WTC11 (cell line): ENCODE measurements at regions not wholly inside any gene's neighbourhood (a gene's known extent, or its start where the extent isn't known, plus 50 kb on each side); places are given as distances from the start of the nearest gene placed in this dataset.

ENCODE experiments used
- ATAC-seq: fragments of 200-7000 bp; cut with Tn5 transposase; 2 replicates; pipeline ENCODE4 v1.10.0; 2021; ENCODE audit warnings: mild to moderate bottlenecking, moderate library complexity
- CTCF ChIA-PET: fragments of 300-600 bp; sonication (Branson Sonifier 250); formaldehyde crosslinking; loops from one replicate; lab custom pipeline; 2021; ENCODE audit warnings: antibody characterized with exemption; lab: Charles Lee
- POLR2A ChIA-PET: fragments of 350-600 bp; sonication (Branson Sonifier 250); formaldehyde crosslinking; loops from one replicate; lab custom pipeline; 2021; ENCODE audit warnings: antibody characterized with exemption; lab: Charles Lee
- DNase-seq: peaks from one replicate; pipeline ENCODE4 v3.0.0; 2021; ENCODE audit warnings: low spot score
- H3K27ac Mint-ChIP-seq: 2 replicates; pipeline ENCODE4 v1.8.0; 2021; ENCODE audit warnings: mixed read lengths
- H3K27me3 Mint-ChIP-seq: 2 replicates; pipeline ENCODE4 v1.8.0; 2021; ENCODE audit warnings: low read depth, mild to moderate bottlenecking, moderate library complexity, mixed read lengths
- H3K36me3 Mint-ChIP-seq: 2 replicates; pipeline ENCODE4 v1.8.0; 2021; ENCODE audit warnings: mixed read lengths
- H3K4me1 Mint-ChIP-seq: 2 replicates; pipeline ENCODE4 v1.8.0; 2022; ENCODE audit warnings: mixed read lengths
- H3K4me3 Mint-ChIP-seq: 2 replicates; pipeline ENCODE4 v1.8.0; 2021; ENCODE audit warnings: mild to moderate bottlenecking, moderate library complexity, mixed read lengths
- H3K9me3 Mint-ChIP-seq: 2 replicates; pipeline ENCODE4 v1.8.0; 2021; ENCODE audit warnings: mixed read lengths
- ATF2 ChIP-seq: sonication (generic); formaldehyde crosslinking; IDR thresholded peaks from 2 replicates; pipeline ENCODE4 v1.8.1; 2022; ENCODE audit warnings: low read depth, missing genetic modification reagents, borderline replicate concordance
- E2F4 ChIP-seq: sonication (generic); formaldehyde crosslinking; IDR thresholded peaks from 2 replicates; pipeline ENCODE4 v1.8.1; 2022; ENCODE audit warnings: low read depth, mild to moderate bottlenecking, moderate library complexity, missing genetic modification reagents, borderline replicate concordance
- E2F5 ChIP-seq: sonication (generic); formaldehyde crosslinking; IDR thresholded peaks from 2 replicates; pipeline ENCODE4 v1.8.1; 2022; ENCODE audit warnings: mild to moderate bottlenecking, moderate library complexity, missing genetic modification reagents
- ELF4 ChIP-seq: sonication (generic); formaldehyde crosslinking; IDR thresholded peaks from 2 replicates; pipeline ENCODE4 v1.8.1; 2022; ENCODE audit warnings: low read depth, mild to moderate bottlenecking, moderate library complexity, missing genetic modification reagents
- FOXP4 ChIP-seq: sonication (generic); formaldehyde crosslinking; IDR thresholded peaks from 2 replicates; pipeline ENCODE4 v1.8.0; 2022; ENCODE audit warnings: mild to moderate bottlenecking, missing genetic modification reagents
- GABPB1 ChIP-seq: sonication (generic); formaldehyde crosslinking; IDR thresholded peaks from 2 replicates; pipeline ENCODE4 v1.8.1; 2023; ENCODE audit warnings: mild to moderate bottlenecking, missing genetic modification reagents
- GTF2I ChIP-seq: fragments of 250-450 bp; sonication (Bioruptor Pico); conservative IDR thresholded peaks from 2 replicates; pipeline ENCODE4 v1.4.0; 2021; ENCODE audit warnings: mild to moderate bottlenecking
- JAZF1 ChIP-seq: fragments of 250-450 bp; sonication (Bioruptor Pico); IDR thresholded peaks from 2 replicates; pipeline ENCODE4 v1.9.0; 2021; ENCODE audit warnings: moderate library complexity, mild to moderate bottlenecking, inconsistent platforms
- KAT7 ChIP-seq: sonication (generic); formaldehyde crosslinking; IDR thresholded peaks from 2 replicates; pipeline ENCODE4 v1.8.1; 2023; ENCODE audit warnings: missing genetic modification reagents, mild to moderate bottlenecking, borderline replicate concordance
- MAX ChIP-seq: sonication (generic); formaldehyde crosslinking; IDR thresholded peaks from 2 replicates; pipeline ENCODE4 v1.8.0; 2022; ENCODE audit warnings: mild to moderate bottlenecking, missing genetic modification reagents
- MLX ChIP-seq: sonication (generic); formaldehyde crosslinking; IDR thresholded peaks from 2 replicates; pipeline ENCODE4 v1.8.1; 2023; ENCODE audit warnings: mild to moderate bottlenecking, missing genetic modification reagents, moderate library complexity
- NFE2L1 ChIP-seq: sonication (generic); formaldehyde crosslinking; IDR thresholded peaks from 2 replicates; pipeline ENCODE4 v1.8.1; 2023; ENCODE audit warnings: missing genetic modification reagents
- NR1H2 ChIP-seq: sonication (generic); formaldehyde crosslinking; IDR thresholded peaks from 2 replicates; pipeline ENCODE4 v1.9.0; 2021; ENCODE audit warnings: mild to moderate bottlenecking, moderate library complexity, missing genetic modification reagents
- NR3C1 ChIP-seq: sonication (generic); formaldehyde crosslinking; conservative IDR thresholded peaks from 2 replicates; pipeline ENCODE4 v1.8.1; 2023; ENCODE audit warnings: low read depth, mild to moderate bottlenecking, missing genetic modification reagents
- OVOL2 ChIP-seq: fragments of 250-450 bp; sonication (Bioruptor Pico); IDR thresholded peaks from 2 replicates; pipeline ENCODE4 v1.9.0; 2021; ENCODE audit warnings: mild to moderate bottlenecking, borderline replicate concordance
- RELA ChIP-seq: sonication (generic); formaldehyde crosslinking; IDR thresholded peaks from 2 replicates; pipeline ENCODE4 v1.8.1; 2022; ENCODE audit warnings: missing genetic modification reagents, mild to moderate bottlenecking, borderline replicate concordance
- SMAD3 ChIP-seq: sonication (generic); formaldehyde crosslinking; IDR thresholded peaks from 2 replicates; pipeline ENCODE4 v1.8.0; 2022; ENCODE audit warnings: missing genetic modification reagents, mild to moderate bottlenecking, borderline replicate concordance
- SMAD4 ChIP-seq: sonication (generic); formaldehyde crosslinking; IDR thresholded peaks from 2 replicates; pipeline ENCODE4 v1.8.0; 2022; ENCODE audit warnings: mild to moderate bottlenecking, missing genetic modification reagents
- TCF7 ChIP-seq: sonication (generic); formaldehyde crosslinking; IDR thresholded peaks from 2 replicates; pipeline ENCODE4 v1.8.0; 2022; ENCODE audit warnings: mild to moderate bottlenecking, low read depth, missing genetic modification reagents, moderate library complexity
- TP53 ChIP-seq: sonication (generic); formaldehyde crosslinking; IDR thresholded peaks from 2 replicates; pipeline ENCODE4 v1.8.1; 2023; ENCODE audit warnings: mild to moderate bottlenecking, missing genetic modification reagents
- ZBTB21 ChIP-seq: sonication (generic); formaldehyde crosslinking; IDR thresholded peaks from 2 replicates; pipeline ENCODE4 v1.8.1; 2023; ENCODE audit warnings: mild to moderate bottlenecking, missing genetic modification reagents, borderline replicate concordance
- ZMAT4 ChIP-seq: fragments of 250-450 bp; sonication (Bioruptor Pico); IDR thresholded peaks from 2 replicates; pipeline ENCODE4 v1.9.0; 2021; ENCODE audit warnings: mild to moderate bottlenecking
- ZNF263 ChIP-seq: sonication (generic); formaldehyde crosslinking; IDR thresholded peaks from 2 replicates; pipeline ENCODE4 v1.8.1; 2022; ENCODE audit warnings: low read depth, mild to moderate bottlenecking, moderate library complexity, missing genetic modification reagents
- ZNF512 ChIP-seq: sonication (generic); formaldehyde crosslinking; IDR thresholded peaks from 2 replicates; pipeline ENCODE4 v1.8.1; 2022; ENCODE audit warnings: missing genetic modification reagents, borderline replicate concordance
- ZNF671 ChIP-seq: fragments of 250-450 bp; sonication (Bioruptor Pico); IDR thresholded peaks from 2 replicates; pipeline ENCODE4 v1.8.0; 2021; ENCODE audit warnings: mild to moderate bottlenecking

- ATAC-seq (no peak), DNase-seq (no peak)
- no peaks in the 10 kb centered on the region for H3K9me3 Mint-ChIP-seq
- no peak overlapping the region for H3K4me3 Mint-ChIP-seq
- H3K4me1 Mint-ChIP-seq: peaks cover 11% of the 10 kb centered on the region
- CTCF ChIA-PET: no interaction called here
- POLR2A ChIA-PET: no interaction called here
- TF ChIP-seq JAZF1 (CRISPR knock-in tag): no peak
- TF ChIP-seq KAT7 (CRISPR knock-in tag): no peak
- TF ChIP-seq ZBTB21 (CRISPR knock-in tag): no peak
- TF ChIP-seq NR1H2 (CRISPR knock-in tag): no peak
- no peak for TF ChIP-seq ZMAT4 (CRISPR knock-in tag)
- TF ChIP-seq NFE2L1: no peak
- no peak for TF ChIP-seq ZNF263 (CRISPR knock-in tag)
- TF ChIP-seq E2F4: no peak
- TF ChIP-seq TCF7 (CRISPR knock-in tag): no peak
- no peak for TF ChIP-seq MLX (CRISPR knock-in tag)
- TF ChIP-seq TP53 (CRISPR knock-in tag): no peak
- H3K27ac Mint-ChIP-seq: no peak overlapping the region
- H3K36me3 Mint-ChIP-seq: no peaks in the 10 kb centered on the region
- no peaks in the 10 kb centered on the region for H3K27me3 Mint-ChIP-seq
Measured at GRCh38 chr4:181566490-181566889, 676.7 kb upstream of the TENM3 start.

- peaks cover 11% of the 10 kb centered on the region for H3K4me1 Mint-ChIP-seq
- no peak overlapping the region for H3K4me3 Mint-ChIP-seq
- no peak overlapping the region for H3K27ac Mint-ChIP-seq
- no peaks in the 10 kb centered on the region for H3K36me3 Mint-ChIP-seq
- TF ChIP-seq E2F5 (CRISPR knock-in tag) (no peak), MAX (no peak), SMAD4 (CRISPR knock-in tag) (no peak), SMAD3 (CRISPR knock-in tag) (no peak), OVOL2 (CRISPR knock-in tag) (no peak), NR3C1 (CRISPR knock-in tag) (no peak)
- ChIA-PET POLR2A (no interaction called here), CTCF (interaction anchor here (0.8 to 1.2 kb wide), 3 partner anchors 14 to 568 kb away, joined by 3 to 5 read pairs (median 3); no protein-coding TSS in a partner anchor)
- H3K27me3 Mint-ChIP-seq: no peaks in the 10 kb centered on the region
- DNase-seq (no peak), ATAC-seq (peak; percentile 80)
- no peaks in the 10 kb centered on the region for H3K9me3 Mint-ChIP-seq
Measured at GRCh38 chr4:181569553-181569952, 673.6 kb upstream of the TENM3 start.

- CTCF ChIA-PET: no interaction called here
- H3K9me3 Mint-ChIP-seq: peaks cover 16% of the 10 kb centered on the region
- H3K4me3 Mint-ChIP-seq: no peak overlapping the region
- no peak for ATAC-seq
- H3K36me3 Mint-ChIP-seq: no peaks in the 10 kb centered on the region
- POLR2A ChIA-PET: no interaction called here
- no peaks in the 10 kb centered on the region for H3K4me1 Mint-ChIP-seq
- no peak overlapping the region for H3K27ac Mint-ChIP-seq
- DNase-seq: no peak
- H3K27me3 Mint-ChIP-seq: no peaks in the 10 kb centered on the region
- TF ChIP-seq FOXP4 (no peak), ELF4 (no peak), ATF2 (CRISPR knock-in tag) (no peak), ZNF671 (CRISPR knock-in tag) (no peak), ZNF512 (CRISPR knock-in tag) (no peak), GTF2I (CRISPR knock-in tag) (no peak), MLX (CRISPR knock-in tag) (no peak), GABPB1 (CRISPR knock-in tag) (no peak), NFE2L1 (no peak), RELA (CRISPR knock-in tag) (no peak)
Measured at GRCh38 chr4:181578911-181579310, 664.3 kb upstream of the TENM3 start.
